Glomerular visceral epithelial cell (primary cell): ENCODE measurements at regions not wholly inside any gene's neighbourhood (a gene's known extent, or its start where the extent isn't known, plus 50 kb on each side); places are given as distances from the start of the nearest gene placed in this dataset.

Experiments used
- DNase-seq: peaks from one replicate; pipeline ENCODE4 v3.0.0-alpha.2; 2016; ENCODE audit errors: extremely low spot score

DNA sequence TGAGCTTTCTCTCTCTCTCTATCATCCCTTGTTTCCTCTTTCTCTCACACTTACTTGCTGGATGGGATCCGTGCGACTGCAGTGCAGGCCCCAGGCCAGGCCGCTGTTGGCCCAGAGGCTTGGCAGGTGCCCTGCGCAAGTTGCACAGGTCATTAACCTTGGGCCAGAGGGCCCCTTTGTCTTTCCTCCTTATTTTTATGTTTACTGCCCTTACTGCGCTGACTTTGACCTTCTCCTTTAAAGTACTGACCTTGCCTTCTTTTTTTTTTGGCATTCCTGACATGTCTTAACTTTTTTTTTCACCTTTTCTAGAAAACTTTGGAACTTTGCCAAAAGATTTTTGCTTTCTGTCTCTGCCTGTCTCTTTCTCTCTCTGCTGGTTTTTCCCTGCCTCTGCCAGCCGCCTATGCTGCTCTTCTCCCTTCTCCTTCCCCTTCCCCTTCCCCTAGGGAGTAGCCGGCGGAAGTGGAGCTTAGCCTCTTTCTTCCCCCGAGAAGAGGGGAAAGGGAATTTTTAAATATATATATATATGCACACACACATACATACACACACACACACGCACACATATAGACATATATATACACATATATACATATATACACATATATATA, 59.6 kb upstream of the CDH4 start:
- no peak for DNase-seq

DNA sequence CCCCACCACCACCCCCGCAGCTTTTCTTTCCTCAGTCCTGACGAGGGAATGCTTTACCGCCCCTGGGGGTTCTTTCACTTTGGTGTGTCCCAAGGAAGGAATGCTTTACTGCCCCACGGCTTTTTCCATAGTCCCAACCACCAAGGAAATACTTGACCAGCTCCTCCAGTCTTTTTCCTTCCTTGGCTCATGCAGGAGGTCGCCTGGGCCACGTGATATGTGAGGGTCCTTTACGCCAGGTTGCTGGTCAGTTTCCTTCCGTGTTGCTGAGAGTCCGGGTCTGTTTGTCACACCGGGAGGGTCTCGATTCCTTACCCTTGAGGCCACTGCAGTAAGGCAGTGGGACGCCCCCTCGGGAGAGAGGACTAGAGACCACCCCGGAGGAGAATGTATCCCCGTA, 58.9 kb upstream of the CDH4 start:
- DNase-seq: no peak
